HEK293T (cell line): ENCODE measurements at regions not wholly inside any gene's neighbourhood (a gene's known extent, or its start where the extent isn't known, plus 50 kb on each side); places are given as distances from the start of the nearest gene placed in this dataset.
"Not testable (repeated sequence)": the region's sequence is repeated elsewhere in the genome, so short reads cannot be mapped to it uniquely, and the experiment has no call there.

ENCODE experiments used
- BHLHE40 ChIP-seq: fragments of 450-650 bp; IDR thresholded peaks from 2 replicates; pipeline ENCODE4 v1.6.1; 2016; ENCODE audit warnings: mild to moderate bottlenecking, moderate library complexity, borderline replicate concordance
- ELF4 ChIP-seq: fragments of 450-650 bp; IDR thresholded peaks from 2 replicates; pipeline ENCODE4 v1.6.1; 2017; ENCODE audit warnings: antibody characterized with exemption
- FOXA1 ChIP-seq: fragments of 450-650 bp; IDR thresholded peaks from 2 replicates; pipeline ENCODE4 v1.6.1; 2016; ENCODE audit warnings: mild to moderate bottlenecking
- FOXM1 ChIP-seq: fragments of 450-650 bp; IDR thresholded peaks from 2 replicates; pipeline ENCODE4 v1.6.1; 2017; ENCODE audit warnings: mild to moderate bottlenecking, borderline replicate concordance
- L3MBTL2 ChIP-seq: fragments of 450-650 bp; conservative IDR thresholded peaks from 2 replicates; pipeline ENCODE4 v1.6.1; 2016; ENCODE audit warnings: mild to moderate bottlenecking
- LEF1 ChIP-seq: fragments of 450-650 bp; IDR thresholded peaks from 2 replicates; pipeline ENCODE4 v1.6.1; 2017; ENCODE audit warnings: mild to moderate bottlenecking, borderline replicate concordance
- NFRKB ChIP-seq: fragments of 450-650 bp; IDR thresholded peaks from 2 replicates; pipeline ENCODE4 v1.6.1; 2016; ENCODE audit warnings: mild to moderate bottlenecking, moderate library complexity
- PKNOX1 ChIP-seq: fragments of 450-650 bp; IDR thresholded peaks from 2 replicates; pipeline ENCODE4 v1.6.1; 2016
- SP1 ChIP-seq: fragments of 450-650 bp; IDR thresholded peaks from 2 replicates; pipeline ENCODE4 v1.6.1; 2017
- SUZ12 ChIP-seq: fragments of 450-650 bp; IDR thresholded peaks from 2 replicates; pipeline ENCODE4 v1.6.1; 2016; ENCODE audit warnings: mild to moderate bottlenecking
- TARDBP ChIP-seq: fragments of 450-650 bp; IDR thresholded peaks from 2 replicates; pipeline ENCODE4 v1.6.1; 2016
- ZNF384 ChIP-seq: fragments of 450-650 bp; IDR thresholded peaks from 2 replicates; pipeline ENCODE4 v1.6.1; 2016

GRCh38 chr16:18127033-18127432 is 209.5 kb downstream of the NPIPA8 start:
- not testable (repeated sequence) for TF ChIP-seq SP1, FOXA1, NFRKB, ELF4, LEF1, FOXM1, PKNOX1, SUZ12, TARDBP, ZNF384, L3MBTL2, BHLHE40
